Fibroblast of pulmonary artery (primary cell): ENCODE measurements at regions not wholly inside any gene's neighbourhood (a gene's known extent, or its start where the extent isn't known, plus 50 kb on each side); places are given as distances from the start of the nearest gene placed in this dataset.

Experiments used
- DNase-seq: peaks from one replicate; pipeline ENCODE4 v3.0.0-alpha.2; 2010; ENCODE audit warnings: low read depth
- H3K4me3 ChIP-seq: replicated peaks from 2 replicates; pipeline ENCODE4 v1.5.1; 2011; ENCODE audit warnings: low read depth, mild to moderate bottlenecking, control low read depth, low read length, moderate library complexity
- TF ChIP-seq, protein P1 (sequence below): IDR thresholded peaks from 2 replicates; pipeline ENCODE4 v1.5.1; 2011; ENCODE audit warnings: mild to moderate bottlenecking, control low read depth, low read length, inconsistent platforms; ENCODE audit errors: missing control alignments

GRCh38 chr12:17416748-17417147, 673.2 kb downstream of the RERGL start:
- no peak overlapping the region for H3K4me3 ChIP-seq
- DNase-seq = no peak
- TF ChIP-seq, protein P1, sequence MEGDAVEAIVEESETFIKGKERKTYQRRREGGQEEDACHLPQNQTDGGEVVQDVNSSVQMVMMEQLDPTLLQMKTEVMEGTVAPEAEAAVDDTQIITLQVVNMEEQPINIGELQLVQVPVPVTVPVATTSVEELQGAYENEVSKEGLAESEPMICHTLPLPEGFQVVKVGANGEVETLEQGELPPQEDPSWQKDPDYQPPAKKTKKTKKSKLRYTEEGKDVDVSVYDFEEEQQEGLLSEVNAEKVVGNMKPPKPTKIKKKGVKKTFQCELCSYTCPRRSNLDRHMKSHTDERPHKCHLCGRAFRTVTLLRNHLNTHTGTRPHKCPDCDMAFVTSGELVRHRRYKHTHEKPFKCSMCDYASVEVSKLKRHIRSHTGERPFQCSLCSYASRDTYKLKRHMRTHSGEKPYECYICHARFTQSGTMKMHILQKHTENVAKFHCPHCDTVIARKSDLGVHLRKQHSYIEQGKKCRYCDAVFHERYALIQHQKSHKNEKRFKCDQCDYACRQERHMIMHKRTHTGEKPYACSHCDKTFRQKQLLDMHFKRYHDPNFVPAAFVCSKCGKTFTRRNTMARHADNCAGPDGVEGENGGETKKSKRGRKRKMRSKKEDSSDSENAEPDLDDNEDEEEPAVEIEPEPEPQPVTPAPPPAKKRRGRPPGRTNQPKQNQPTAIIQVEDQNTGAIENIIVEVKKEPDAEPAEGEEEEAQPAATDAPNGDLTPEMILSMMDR = no peak

DNA sequence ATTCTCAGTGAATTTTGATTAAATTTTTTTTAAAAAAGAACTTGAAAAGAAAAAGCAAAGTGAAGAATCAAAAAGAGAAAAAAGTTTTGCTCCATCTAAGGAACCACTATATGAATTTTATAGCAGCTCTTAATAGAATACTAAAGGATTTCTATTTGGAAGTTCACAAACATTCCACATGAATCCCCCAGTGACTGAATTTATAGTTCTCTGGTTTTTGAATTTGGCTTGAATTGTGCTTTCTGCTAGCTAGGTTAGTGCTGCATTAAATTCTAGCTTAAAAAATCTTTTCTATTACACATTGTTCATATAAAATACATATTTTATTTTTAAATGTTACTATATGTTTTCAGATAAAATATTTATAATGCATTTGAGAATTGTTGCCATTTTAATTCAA, 675.4 kb downstream of the RERGL start:
- H3K4me3 ChIP-seq = no peak overlapping the region
- DNase-seq = no peak
- TF ChIP-seq, protein P1 = no peak

DNA sequence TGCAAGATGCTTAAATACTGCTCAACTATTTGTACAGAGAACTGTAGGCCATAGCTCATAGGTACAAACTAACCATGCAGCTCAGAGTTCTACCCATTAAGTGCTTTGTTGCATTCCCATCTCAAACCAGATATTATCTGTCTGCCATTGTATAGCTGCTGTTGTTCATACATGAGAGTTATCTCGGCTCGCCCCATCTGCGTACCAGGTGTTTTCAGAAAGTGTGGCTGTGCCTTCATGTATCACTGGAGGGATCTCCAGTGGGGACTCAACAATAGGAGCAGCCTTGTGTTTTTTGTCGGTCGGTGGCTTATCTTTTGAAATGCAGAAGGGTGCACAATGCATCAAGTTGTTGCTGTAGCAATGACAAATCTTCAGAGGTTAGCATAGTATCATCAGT, 678.3 kb downstream of the RERGL start:
- TF ChIP-seq, protein P1 = no peak
- H3K4me3 ChIP-seq = no peak overlapping the region
- DNase-seq = no peak

- H3K4me3 ChIP-seq = no peak overlapping the region
- no peak for DNase-seq
- TF ChIP-seq, protein P1 = no peak
Observed at GRCh38 chr12:17388679-17389078, 701.3 kb downstream of the RERGL start.

DNA sequence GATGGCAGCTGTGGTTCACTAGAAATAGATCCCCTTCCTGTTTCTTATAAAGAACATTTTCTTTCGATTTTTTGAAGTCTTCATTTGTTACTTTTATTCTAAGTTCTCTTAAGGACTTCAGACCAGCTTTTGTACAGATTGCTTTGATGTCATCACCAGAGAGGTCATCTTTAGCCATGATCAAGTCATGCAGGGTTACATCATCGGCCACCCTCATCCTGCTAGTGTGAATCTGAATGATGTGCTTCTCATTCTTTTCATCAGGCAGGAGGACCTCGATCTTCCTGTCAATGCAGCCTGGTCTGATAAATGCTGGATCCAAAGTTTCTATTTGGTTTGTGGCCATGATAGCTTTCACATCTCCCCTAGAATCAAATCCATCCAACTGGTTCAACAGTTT, 706.7 kb downstream of the RERGL start:
- TF ChIP-seq, protein P1 = no peak
- H3K4me3 ChIP-seq = no peak overlapping the region

DNA sequence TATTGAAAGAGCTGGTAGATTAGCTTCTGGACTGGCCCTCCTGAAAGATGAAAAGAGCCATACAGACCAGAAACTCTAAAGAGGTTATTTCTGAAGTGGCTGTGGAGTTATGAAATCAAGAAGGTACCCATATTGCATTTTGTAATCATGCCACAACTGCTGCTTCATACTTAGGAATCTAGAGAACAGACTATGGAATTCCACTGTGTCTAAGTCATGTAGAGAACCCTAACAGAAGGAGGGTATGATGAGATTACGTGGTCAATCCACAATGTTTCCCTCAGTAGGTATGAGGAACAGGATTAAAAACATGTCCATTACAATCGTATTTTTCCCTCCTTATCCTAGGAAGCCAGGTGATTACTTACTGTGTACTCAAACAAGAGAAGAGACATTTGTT, 708.8 kb downstream of the RERGL start:
- TF ChIP-seq, protein P1 = no peak
- DNase-seq = no peak
- H3K4me3 ChIP-seq = no peak overlapping the region

More for the DNA sequence above, 706.7 kb downstream of the RERGL start:
- DNase-seq = no peak

DNA sequence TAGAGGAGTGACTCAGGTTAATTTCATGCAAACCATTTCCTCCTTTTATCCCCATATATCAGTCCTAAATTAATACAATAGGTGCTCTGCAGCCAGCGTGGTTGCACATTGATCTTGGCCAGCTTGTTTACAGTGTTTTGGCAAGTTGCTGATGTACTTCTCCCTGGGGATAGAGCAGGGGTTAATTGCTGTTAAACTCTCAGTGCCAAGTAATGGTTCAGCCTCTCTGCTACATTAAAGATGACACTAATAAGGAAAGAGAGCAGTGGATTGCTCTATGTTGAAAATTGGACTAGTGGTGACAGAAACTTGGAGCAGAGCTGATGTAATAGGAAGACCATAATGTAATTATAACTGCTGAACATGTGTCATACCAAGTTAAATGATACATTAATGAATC, 717.5 kb downstream of the RERGL start:
- TF ChIP-seq, protein P1 = no peak
- H3K4me3 ChIP-seq = no peak overlapping the region
- DNase-seq = no peak
